NCI-H146 (cell line): ENCODE measurements at regions not wholly inside any gene's neighbourhood (a gene's known extent, or its start where the extent isn't known, plus 50 kb on each side); places are given as distances from the start of the nearest gene placed in this dataset.
A peak's percentile ranks its signal among the peaks of the same experiment; 100 is the strongest.
"Not testable (repeated sequence)": the region's sequence is repeated elsewhere in the genome, so short reads cannot be mapped to it uniquely, and the experiment has no call there.

ENCODE experiments used
- DNase-seq: peaks from one replicate; lab custom pipeline; 2025; lab: John Stamatoyannopoulos, UW

DNA sequence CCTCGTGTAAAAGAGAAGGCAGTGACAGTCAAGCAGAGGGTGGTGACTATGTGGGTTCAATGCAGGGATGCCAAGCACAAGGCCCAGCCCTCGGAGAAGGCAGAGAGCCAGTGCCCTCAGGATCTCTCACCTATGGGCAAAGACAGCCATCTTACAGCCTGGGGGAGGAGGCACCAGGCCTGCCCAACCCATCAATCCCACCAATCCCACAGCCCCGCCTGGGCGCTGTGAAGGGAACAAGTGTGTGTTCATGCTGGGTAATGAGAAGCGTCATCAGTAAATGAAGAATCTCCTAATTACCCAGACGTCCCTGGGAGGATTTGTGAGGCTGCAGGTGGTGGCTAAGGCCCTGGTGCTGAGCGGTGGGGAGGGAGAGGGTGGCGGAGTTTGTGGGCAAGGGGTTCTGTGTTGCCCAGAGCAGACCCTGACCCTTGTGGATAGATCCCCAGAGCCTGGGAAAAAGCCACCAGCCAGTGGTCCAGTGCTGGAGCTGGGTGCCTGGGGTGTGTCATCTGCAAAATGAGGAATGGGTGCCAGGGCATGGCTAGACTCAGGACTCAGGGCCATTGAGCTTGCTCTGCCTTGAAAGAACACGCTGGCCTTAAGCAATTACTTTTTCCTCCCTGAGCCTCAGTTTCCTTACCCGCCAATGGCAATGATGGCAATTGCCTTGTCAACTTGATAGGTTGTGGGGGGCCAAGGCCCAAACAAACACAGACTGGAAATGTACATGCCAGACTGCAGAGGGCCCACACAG lies 128.1 kb upstream of the UNC5B start:
- DNase-seq, result peak; percentile 21

DNA sequence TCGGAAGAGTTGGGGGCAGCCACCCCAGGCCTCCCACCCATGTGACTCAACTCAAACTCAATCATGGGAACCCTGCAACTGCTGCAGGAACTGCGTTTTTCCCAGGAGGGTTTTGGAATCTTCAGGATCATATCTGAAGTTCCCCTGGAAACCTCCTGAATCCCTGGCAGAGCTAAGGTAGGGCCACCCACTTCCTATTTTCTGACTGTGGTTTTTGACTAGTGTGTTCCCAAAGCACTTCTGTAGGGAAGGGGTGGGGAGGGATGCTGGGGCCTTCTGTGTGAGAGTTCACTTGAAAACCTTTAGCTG lies 127.6 kb upstream of the UNC5B start:
- DNase-seq, result no peak

DNA sequence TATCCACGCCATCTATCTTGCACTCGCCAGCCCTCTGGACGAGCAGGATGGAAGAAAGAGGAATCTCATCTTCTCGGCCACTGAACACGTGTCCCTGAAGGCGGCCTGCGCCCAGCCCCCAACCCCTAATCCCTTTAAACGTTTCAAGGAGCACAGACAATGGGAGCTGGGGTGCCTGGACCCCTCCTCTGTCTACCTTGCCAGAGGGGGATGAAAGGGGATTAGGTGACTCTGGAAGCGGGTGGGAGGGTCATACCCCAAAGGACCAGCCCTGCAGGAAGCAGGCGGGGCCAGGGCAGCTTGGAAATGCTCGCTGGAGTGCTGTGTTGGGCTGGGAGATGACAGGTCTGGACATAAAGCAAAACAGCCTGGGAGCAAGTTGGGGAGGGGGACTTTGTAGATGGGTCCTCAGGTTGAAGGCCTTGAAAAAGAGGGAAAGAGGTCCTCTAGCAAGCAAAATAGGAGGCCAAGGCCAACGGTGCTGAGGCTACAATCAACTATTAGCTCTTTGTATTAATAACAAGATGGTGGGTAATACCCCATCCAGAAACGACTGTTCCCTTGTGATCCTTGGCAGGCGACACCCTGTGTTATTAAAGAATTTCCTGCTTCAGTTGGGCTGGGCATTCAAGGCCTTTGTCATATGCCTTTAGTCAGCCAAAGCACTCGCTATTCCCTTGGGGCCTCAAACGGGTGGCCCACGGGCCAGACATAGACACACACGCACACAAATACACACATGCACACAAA lies 126.5 kb upstream of the UNC5B start:
- DNase-seq, result peak; percentile 96

DNA sequence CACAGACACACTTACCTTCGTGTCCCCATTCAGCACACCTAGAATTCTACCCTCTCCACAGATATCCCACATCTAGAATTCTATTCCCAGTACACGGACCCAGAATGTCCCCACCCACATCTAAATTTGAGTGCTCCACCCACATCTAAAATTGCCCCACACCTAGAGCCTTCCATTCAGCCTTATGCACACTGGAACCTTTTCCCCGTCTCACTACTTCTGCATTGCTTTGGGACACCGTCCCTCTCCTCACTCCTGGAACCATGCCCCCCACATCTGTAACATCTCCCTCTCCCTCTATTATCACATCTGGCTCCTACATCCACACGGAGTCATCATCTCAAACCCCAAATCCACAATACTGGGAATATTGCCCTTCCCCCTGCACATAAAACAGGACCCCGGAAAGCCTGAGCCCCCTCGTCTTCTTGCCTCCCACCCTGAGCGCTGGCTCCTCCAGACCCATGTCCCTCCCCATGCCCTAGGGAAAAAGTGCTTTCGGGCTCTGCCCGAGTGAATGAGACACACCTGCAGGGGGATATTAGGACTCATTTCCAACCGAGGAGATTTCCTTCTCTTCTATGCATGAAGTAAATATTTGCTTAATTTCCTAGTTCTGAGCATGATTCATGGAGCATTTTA lies 125.8 kb upstream of the UNC5B start:
- peak; percentile 91 for DNase-seq

DNA sequence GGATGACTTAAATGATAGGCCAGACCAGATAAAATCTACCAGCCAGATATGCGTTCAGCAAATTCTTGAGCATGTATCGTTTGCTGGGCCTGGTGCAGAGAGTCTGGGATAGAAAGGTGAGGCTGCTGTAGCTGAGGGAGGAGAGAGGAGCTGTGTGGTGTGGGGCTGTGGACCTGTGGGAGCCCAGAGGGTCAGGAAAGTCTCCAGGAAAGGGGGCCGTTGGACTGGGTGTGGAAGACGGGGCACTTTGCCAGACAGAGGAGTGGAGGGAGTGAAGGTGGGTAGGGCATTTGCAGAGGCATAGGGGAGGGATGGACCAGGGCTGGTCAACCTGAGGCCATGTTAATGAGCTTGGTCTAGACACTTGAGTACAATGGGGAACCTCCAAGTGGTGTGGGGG lies 124.7 kb upstream of the UNC5B start:
- DNase-seq, result peak; percentile 70

DNA sequence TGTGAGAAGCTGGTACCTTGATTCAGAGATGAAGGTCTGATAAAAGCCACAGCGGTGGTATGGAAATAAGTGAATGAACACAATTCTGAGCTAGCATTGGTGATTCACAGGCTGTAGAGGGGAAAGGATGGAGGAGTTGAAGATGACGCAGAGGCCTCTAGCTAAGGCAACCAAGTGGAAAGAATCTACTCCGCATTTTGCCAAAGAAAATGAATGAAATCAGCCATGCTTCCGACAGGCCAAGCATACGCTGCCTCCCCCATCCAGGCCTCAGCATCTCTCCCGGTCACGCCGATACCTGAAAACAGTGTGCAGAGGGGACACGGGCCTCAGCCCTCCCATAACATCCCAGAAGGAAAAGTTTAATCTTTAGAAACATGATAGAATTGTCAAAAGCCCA lies 124.3 kb upstream of the UNC5B start:
- DNase-seq, result no peak

DNA sequence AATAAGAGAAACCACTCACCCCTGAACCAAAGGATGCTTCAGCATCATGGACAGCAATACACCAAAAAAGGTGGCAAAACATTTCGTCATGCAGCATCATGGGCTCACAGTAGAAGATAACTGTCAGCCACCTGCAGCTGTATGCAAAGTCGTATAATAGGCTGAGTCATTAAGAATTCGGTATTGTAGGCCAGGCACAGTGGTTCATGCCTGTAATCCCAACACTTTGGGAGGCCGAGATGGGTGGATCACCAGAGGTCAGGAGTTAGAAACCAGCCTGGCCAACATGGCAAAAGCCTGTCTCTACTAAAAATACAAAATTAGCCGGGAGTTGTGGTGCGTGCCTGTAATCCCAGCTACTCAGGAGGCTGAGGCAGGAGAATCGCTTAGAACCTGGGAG lies 123.8 kb upstream of the UNC5B start:
- DNase-seq, result peak; percentile 93

DNA sequence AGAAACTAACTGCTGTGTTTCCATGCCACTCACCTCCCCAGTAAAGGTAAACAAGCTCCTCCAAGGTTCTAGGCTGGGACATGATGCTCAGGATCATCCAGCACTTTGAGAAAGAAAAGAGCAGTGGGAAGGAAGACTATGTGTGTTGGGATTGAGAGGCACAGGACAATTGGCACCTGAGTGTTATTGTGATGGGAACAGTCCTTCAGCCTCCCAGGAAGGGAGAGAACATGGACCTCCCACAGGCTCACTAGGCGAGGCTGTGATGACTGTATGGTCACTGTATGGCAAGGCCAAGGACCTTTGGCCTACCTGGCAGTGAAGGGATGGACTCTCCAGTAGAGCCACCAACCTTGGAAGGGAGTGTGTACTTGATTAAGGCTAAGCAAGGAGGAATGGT lies 123.2 kb upstream of the UNC5B start:
- DNase-seq, result no peak

DNA sequence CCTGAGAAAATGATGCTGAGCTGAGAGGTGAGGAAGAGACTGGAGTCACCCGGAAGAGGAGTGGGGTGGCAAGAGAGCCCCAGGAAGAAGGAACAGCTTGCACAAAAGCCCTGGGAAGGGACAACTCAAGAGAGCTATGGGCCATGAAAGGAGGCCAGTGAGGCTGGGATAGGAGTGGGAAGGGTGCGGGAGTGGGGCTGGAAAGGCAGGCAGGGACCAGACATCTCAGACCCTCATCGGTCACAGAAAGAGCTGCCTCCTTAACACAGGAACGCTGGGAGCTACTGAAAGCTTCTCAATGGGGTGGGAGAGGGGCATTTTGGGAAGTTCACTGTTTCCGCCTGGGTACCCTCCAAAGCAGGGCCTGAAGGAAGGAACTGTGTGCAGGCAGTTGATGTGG lies 122.0 kb upstream of the UNC5B start:
- DNase-seq, result no peak

DNA sequence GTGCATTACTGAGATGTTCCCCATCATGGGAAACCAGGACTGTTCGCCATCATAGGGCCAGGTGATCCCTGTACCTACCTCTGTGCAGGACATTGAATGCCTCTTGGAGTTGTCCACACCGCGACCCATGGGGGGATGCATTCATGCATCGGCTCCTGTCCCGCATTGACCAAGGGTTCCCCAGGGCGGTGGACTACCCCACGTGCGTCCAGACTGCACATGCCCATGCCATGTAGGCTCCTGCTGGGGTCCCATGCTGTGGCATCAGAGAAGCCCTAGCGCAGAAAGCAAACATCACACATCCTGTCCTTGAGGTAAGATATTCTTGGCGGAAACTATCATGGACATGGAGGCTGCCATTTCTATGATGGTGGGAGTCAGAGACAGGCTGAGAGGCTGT lies 121.6 kb upstream of the UNC5B start:
- no peak for DNase-seq

DNA sequence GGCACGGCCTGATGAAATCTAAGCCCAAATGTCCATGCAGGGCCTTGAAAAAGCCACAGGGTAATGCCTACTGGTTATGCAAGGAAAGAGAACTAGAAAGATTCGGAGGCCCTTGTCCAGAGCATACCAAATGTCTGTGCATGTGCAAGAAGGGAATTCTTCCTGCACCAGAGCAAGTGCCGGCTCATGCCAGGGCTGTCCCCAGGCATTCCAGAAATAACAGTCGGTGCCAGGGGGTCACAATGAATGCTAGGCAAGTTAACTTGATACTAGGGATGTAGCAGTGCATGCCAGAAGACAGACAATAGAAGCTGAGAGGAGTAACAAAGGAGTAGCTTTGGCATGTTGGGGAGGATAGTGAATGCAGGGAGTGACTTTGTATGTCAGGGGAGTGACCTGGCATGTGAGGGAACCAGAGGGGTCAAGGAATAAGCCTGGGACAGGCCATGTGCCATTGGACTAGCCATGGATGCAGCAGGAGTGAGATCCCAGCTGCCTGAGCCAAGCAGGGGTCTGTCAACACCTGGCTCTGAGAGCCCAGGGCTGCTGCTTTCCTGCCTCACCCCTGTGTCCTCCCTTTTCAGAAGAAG lies 119.5 kb upstream of the UNC5B start:
- DNase-seq, result peak; percentile 20

DNA sequence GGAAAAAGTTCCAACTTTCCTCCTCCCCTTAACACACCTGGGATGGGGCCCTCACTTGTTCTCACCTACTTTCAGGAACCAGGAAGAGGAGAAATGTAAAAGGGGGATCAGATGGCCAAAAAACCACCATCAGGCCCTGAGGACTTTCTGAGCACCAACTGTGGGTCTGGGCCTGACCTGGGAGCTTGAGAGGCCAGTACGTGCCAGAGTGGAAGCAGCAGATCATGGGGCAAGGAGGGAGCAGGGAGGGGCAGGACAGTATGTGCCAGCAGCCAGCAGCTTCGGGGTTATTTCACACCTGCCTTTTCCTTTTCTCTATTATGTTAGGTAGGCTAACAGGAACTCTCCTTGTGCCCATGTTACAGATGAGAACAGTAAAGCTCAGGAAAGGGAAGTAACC lies 118.8 kb upstream of the UNC5B start:
- DNase-seq, result no peak

DNA sequence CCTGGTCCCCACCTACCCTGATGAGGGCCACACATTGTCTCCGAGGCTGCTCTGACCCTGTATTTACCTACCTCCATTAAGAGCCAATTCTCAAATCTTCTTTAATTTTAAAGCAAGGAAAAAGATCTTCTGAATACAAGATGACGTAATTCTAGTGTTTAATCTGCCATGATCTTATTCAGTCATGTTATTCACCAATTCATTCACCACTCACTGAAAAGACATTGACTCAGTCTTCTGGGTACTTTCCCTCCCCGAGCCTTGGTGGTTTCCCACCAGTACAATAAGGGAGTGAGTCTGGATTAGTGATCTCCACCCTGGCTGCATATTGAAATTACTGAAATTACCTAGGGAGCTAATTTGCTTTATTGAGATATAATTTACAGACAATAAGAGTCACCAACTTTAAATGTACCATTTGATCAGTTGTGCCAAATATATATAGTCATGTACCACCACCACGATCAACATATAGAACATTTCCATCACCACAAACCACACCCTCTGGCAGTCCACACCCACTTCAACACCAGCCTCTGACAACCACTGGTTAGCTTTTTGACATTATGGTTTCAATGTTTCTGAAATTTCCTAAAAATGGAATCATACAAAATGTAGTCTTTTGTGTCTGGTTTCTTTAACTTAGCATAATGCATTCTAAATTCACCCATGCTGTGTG lies 117.5 kb upstream of the UNC5B start:
- no peak for DNase-seq

DNA sequence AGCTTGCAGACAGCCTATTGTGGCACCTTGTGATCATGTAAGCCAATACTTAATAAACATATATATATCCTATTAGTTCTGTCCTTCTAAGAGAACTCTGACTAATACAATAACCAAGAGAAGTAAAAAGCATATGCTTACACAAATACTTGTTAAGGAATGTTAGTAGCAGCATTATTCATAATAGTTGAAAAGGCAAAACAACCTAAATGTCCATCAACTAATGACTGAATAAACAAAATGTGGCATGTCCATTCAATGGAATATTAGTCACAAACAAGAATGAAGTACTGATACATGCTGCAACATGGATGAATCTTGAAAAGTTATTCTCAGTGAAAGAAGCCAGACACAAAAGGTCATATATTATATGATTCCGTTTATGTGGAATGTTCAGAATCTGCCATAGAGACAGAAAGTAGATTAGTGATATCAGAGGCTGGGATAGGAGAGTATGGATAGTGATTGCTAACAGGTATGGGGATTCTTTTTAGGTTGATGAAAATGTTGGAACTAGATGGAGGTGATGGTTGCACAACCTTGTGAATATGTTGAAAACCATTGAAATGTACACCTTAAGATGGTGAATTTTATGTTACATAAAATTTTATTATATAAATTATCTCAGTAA lies 112.5 kb upstream of the UNC5B start:
- no peak for DNase-seq

DNA sequence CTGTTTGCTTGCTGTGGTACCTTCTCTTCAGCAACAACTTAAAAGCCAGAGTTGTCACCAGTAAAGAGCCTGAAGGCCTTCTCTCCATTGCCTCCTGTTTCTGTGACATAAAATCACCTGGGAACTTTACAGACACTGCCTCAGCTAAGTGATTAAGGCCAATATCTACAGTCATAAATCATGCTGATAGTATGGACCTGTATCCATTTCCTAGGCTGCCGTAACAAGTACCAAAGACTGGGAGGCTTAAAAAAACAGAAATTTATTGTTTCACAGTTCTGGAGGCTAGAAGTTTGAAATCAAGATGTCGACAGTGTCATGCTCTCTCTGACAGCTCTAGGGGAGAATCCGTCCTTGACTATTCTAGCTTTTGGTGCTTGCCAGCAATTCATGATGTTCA lies 108.4 kb upstream of the UNC5B start:
- DNase-seq, result no peak

DNA sequence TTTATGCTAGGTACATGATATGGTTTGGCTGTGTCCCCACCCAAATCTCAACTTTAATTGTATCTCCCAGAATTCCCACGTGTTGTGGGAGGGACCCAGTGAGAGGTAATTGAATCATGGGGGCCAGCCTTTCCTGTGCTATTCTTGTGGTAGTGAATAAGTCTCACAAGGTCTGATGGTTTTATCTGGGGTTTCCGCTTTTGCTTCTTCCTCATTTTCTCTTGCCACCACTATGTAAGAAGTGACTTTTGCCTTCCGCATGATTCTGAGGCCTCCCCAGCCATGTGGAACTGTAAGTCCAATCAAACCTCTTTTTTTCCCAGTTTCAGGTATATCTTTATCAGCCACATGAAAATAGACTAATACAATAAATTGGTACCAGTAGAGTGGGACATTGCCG lies 106.2 kb upstream of the UNC5B start:
- DNase-seq, result not testable (repeated sequence)

DNA sequence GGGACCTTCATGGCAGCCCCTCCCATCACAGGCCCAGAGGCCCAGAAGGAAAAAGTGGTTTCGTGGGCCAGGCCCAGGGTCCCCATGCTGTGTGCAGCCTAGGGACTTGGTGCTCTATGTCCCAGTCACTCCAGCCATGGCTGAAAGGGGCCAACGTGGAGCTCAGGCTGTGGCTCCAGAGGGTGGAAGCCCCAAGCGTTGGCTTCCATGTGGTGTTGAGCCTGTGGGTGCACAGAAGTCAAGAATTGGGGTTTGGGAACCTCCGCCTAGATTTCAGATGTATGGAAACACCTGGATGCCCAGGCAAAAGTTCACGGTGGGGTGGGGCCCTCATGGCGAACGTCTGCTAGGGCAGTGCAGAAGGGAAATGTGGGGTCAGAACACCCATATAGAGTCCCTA lies 105.3 kb upstream of the UNC5B start:
- DNase-seq, result not testable (repeated sequence)

DNA sequence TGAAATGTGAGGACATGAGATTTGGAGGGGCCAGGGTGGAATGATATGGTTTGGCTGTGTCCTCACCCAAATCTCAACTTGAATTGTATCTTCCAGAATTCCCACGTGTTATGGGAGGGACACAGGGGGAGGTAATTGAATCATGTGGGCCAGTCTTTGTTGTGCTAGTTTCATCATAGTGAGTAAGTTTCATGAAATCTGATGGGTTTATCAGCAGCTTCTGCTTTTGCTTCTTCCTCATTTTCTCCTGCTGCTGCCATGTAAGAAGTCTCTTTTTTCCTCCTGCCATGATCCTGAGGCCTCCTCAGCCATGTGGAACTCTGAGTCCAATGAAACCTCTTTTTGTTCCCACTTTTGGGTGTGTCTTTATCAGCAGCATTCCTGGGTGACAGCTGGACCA lies 104.3 kb upstream of the UNC5B start:
- DNase-seq, result not testable (repeated sequence)

DNA sequence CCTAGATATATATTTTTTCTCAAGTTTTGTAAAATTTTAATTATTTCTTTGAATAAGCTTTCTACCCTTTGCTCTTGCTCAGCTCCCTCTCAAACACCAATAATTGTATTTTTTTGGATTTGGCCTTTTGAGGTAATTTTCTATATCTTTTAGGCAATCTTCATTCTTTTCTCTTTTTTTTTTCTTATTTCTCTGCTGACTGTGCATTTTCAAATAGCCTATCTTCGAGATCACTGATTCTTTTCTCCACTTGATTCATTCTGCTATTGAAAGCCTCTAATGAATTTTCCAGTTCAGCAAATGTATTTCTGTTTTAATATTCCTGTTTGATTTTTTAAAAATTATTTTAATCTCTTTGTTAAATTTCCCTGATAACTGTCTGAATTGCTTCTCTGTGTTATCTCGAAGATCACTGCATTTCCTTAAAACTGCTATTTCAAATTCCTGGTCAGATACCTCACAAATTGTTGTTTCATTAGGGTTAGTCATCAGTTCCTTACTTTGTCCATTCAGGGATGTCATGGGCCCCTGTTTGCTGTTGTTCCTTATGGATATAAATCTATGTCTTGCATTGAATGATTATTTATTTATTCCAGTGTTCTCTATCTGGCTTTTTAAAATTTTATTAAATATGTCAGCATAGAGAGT lies 100.1 kb upstream of the UNC5B start:
- no peak for DNase-seq

DNA sequence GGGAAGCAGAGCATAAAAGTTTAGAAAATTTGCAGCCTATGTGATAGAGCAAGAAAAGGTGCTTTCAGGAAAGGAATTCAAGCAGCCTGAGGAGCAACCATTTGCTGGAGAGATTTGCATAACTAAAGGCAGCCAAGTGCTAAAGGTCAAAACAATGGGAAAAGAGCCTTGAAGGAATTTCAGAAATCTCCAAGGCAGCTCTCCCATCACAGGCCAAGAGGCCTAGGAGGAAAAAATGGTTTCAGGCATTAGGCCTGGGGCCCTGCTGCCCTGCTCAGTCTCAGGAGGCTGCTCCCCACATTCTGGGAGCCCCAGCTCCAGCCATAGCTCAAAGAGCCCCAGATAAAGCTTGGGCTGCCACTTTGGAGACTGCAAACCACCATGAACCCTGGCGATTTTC lies 95.9 kb upstream of the UNC5B start:
- DNase-seq, result no peak

DNA sequence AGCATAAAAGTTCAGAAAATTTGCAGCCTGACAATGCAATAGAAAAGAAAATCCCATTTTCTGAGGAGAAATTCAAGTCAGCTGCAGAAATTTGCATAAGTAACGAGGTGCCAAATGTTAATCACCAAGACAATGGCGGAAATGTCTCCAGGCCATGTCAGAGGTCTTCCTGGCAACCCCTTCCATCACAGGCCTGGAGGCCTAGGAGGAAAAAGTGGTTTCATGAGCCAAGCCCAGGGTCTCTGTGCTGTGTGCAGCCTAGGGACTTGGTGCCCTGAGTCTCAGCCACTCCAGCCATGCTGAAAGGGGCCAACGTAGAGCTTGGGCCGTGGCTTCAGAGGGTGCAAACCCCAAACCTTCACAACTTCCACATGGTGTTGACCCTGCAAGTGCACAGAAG lies 94.8 kb upstream of the UNC5B start:
- DNase-seq, result not testable (repeated sequence)
